Spleen (tissue), 11 donors: ENCODE measurements at regions not wholly inside any gene's neighbourhood (a gene's known extent, or its start where the extent isn't known, plus 50 kb on each side); places are given as distances from the start of the nearest gene placed in this dataset.

Source experiments
- DNase-seq: peaks from one replicate; pipeline ENCODE4 v3.0.0-alpha.2; 2020
- H3K27ac ChIP-seq, 8 donors: fragments of 200-600 bp; sonication (generic) in 7 of 8; 1 replicate in 4 of 8; 2 replicates in 4 of 8; pipeline versions ENCODE4 v1.5.0 to v1.8.0; 2016 to 2021; ENCODE audit warnings: inconsistent platforms in 4 of 8, mild to moderate bottlenecking in 4 of 8, moderate library complexity in 1 of 8
- H3K27me3 ChIP-seq, 7 donors: fragments of 200-600 bp; sonication (generic) in 6 of 7; replicated peaks in 1 of 7; 1 replicate in 4 of 7; 2 replicates in 3 of 7; pipeline versions ENCODE4 v1.5.0 to v1.8.0; 2016 to 2021; ENCODE audit warnings: inconsistent platforms in 3 of 7, mild to moderate bottlenecking in 1 of 7
- H3K36me3 ChIP-seq, 6 donors: fragments of 200-600 bp; sonication (generic) in 5 of 6; 1 replicate in 4 of 6; 2 replicates in 2 of 6; pipeline versions ENCODE4 v1.5.0 to v1.8.0; 2016 to 2021; ENCODE audit warnings: inconsistent platforms in 2 of 6
- H3K4me1 ChIP-seq, 6 donors: fragments of 200-600 bp; sonication (generic) in 5 of 6; 1 replicate in 3 of 6; 2 replicates in 3 of 6; pipeline versions ENCODE4 v1.5.0 to v1.8.0; 2016 to 2021; ENCODE audit warnings: inconsistent platforms in 3 of 6
- H3K4me3 ChIP-seq, 8 donors: fragments of 200-600 bp; sonication (generic) in 7 of 8; 1 replicate in 4 of 8; 2 replicates in 4 of 8; pipeline versions ENCODE4 v1.5.0 to v1.8.0; 2016 to 2021; ENCODE audit warnings: inconsistent platforms in 4 of 8, mild to moderate bottlenecking in 4 of 8, moderate library complexity in 2 of 8
- H3K9me3 ChIP-seq, 8 donors: fragments of 200-600 bp; sonication (generic) in 7 of 8; 1 replicate in 4 of 8; 2 replicates in 4 of 8; pipeline versions ENCODE4 v1.5.0 to v1.8.0; 2016 to 2021; ENCODE audit warnings: inconsistent platforms in 4 of 8
- CTCF ChIP-seq, 11 experiments: fragments of 200-600 bp in 7 of 11; fragments of 450-650 bp in 4 of 11; sonication (generic) in 4 of 11; IDR thresholded peaks in 8 of 11; conservative IDR thresholded peaks in 3 of 11; 1 replicate in 7 of 11; 2 replicates in 4 of 11; pipeline versions ENCODE4 v1.4.0 to v1.8.0; 2016 to 2021; ENCODE audit warnings: antibody characterized with exemption in 11 of 11, inconsistent platforms in 4 of 11, mild to moderate bottlenecking in 1 of 11
- POLR2A ChIP-seq, 3 donors: fragments of 450-650 bp; IDR thresholded peaks; one replicate each; pipeline ENCODE4 v1.5.1; 2017; ENCODE audit warnings: antibody characterized with exemption in 3 of 3, mild to moderate bottlenecking in 1 of 3
- POLR2AphosphoS5 ChIP-seq, 3 donors: sonication (generic); formaldehyde crosslinking; IDR thresholded peaks; one replicate each; pipeline ENCODE4 v1.5.1; 2017; ENCODE audit warnings: antibody characterized with exemption in 3 of 3
- WGBS, 5 donors: extraction: QIAGEN DNeasy Blood & Tissue Kit in 3 of 5; methylation state at CpG; one replicate each; pipeline versions ENCODE4 v1.1.5 to v1.1.7; 2013 to 2018; 5-methylcytosine and 5-hydroxymethylcytosine counted together
- intact Hi-C: fragments of 100-400 bp; cut with DNase I; formaldehyde crosslinking; loops from one replicate; pipeline ENCODE4 v1.15.0; 2023; ENCODE audit warnings: low total_unique reads
- donor health status: healthy with polysubstance abuse.
- donor health status: DM: no; HTN: no; CAD: no; lungs with moderate emphysema.
- donor health status: DM: no; HTN: no; CAD: no.
- donor health status: Bipolar disorder and iron deficiency.
- donor health status: healthy.
- donor health status: DM: no; HTN: no; CAD: no.
- donor health status: DM: yes; HTN: yes; CAD: no.

GRCh38 chr4:175048111-175048784 is 130.1 kb downstream of the ADAM29 start:
- DNase-seq: no peak
- intact Hi-C loops: no loop called here
- H3K4me3 ChIP-seq: no peak overlapping the region
- no peak overlapping the region for H3K27ac ChIP-seq
- 70 to 94% (median 90%) methylated on average over 1 of the region's 1 CpG for WGBS, 5 donors
- TF ChIP-seq POLR2A (IDR thresholded peaks at IDR 0.05) (no peak), CTCF (IDR thresholded peaks at IDR 0.05 in 8 of 11, conservative IDR thresholded peaks at IDR 0.05 in 3 of 11) (no peak), POLR2AphosphoS5 (IDR thresholded peaks at IDR 0.05) (no peak)
- H3K36me3 ChIP-seq: no peaks in the 10 kb centered on the region
- H3K4me1 ChIP-seq: no peaks in the 10 kb centered on the region
- no peaks in the 10 kb centered on the region for H3K27me3 ChIP-seq
- peaks cover 0 to 25% (median 8%) of the 10 kb centered on the region in 8 donors for H3K9me3 ChIP-seq

GRCh38 chr4:175048906-175049305 is 130.7 kb downstream of the ADAM29 start:
- Histone ChIP-seq H3K27ac (no peak overlapping the region), H3K4me3 (no peak overlapping the region), H3K4me1 (no peaks in the 10 kb centered on the region), H3K36me3 (no peaks in the 10 kb centered on the region), H3K27me3 (no peaks in the 10 kb centered on the region), H3K9me3 (peaks cover 0 to 18% (median 2%) of the 10 kb centered on the region in 8 donors)
- intact Hi-C loops: no loop called here
- WGBS, 5 donors: 80 to 89% (median 84%) methylated on average over 4 of the region's 4 CpGs
- TF ChIP-seq POLR2AphosphoS5 (IDR thresholded peaks at IDR 0.05) (no peak), CTCF (IDR thresholded peaks at IDR 0.05 in 8 of 11, conservative IDR thresholded peaks at IDR 0.05 in 3 of 11) (no peak), POLR2A (IDR thresholded peaks at IDR 0.05) (no peak)
- DNase-seq: no peak

GRCh38 chr4:175051974-175052373 is 133.8 kb downstream of the ADAM29 start:
- 61 to 74% (median 69%) methylated on average over 2 of the region's 2 CpGs for WGBS, 5 donors
- no peak for DNase-seq

GRCh38 chr4:175054980-175055379 is 136.8 kb downstream of the ADAM29 start:
- Histone ChIP-seq H3K9me3 (peaks cover 0 to 22% (median 8%) of the 10 kb centered on the region in 8 donors), H3K27me3 (no peaks in the 10 kb centered on the region), H3K36me3 (no peaks in the 10 kb centered on the region), H3K4me3 (no peak overlapping the region), H3K4me1 (no peaks in the 10 kb centered on the region), H3K27ac (no peak overlapping the region)
- no peak for DNase-seq
- intact Hi-C loops: no loop called here
- no peak for TF ChIP-seq POLR2A (IDR thresholded peaks at IDR 0.05)
- no peak for TF ChIP-seq CTCF (IDR thresholded peaks at IDR 0.05 in 8 of 11, conservative IDR thresholded peaks at IDR 0.05 in 3 of 11)
- TF ChIP-seq POLR2AphosphoS5 (IDR thresholded peaks at IDR 0.05): no peak
- 58 to 73% (median 69%) methylated on average over 3 of the region's 3 CpGs for WGBS, 5 donors

More at GRCh38 chr4:175051974-175052373, 133.8 kb downstream of the ADAM29 start:
- peaks cover 0 to 25% (median 8%) of the 10 kb centered on the region in 8 donors for H3K9me3 ChIP-seq
- H3K4me3 ChIP-seq: no peak overlapping the region
- no peaks in the 10 kb centered on the region for H3K27me3 ChIP-seq
- H3K27ac ChIP-seq: no peak overlapping the region
- no peaks in the 10 kb centered on the region for H3K4me1 ChIP-seq
- no peaks in the 10 kb centered on the region for H3K36me3 ChIP-seq
- TF ChIP-seq CTCF (IDR thresholded peaks at IDR 0.05 in 8 of 11, conservative IDR thresholded peaks at IDR 0.05 in 3 of 11): no peak
- intact Hi-C loops: no loop called here
